HEK293T (cell line): ENCODE measurements at regions not wholly inside any gene's neighbourhood (a gene's known extent, or its start where the extent isn't known, plus 50 kb on each side); places are given as distances from the start of the nearest gene placed in this dataset.

ENCODE experiments used
- BHLHE40 ChIP-seq: fragments of 450-650 bp; IDR thresholded peaks from 2 replicates; pipeline ENCODE4 v1.6.1; 2016; ENCODE audit warnings: mild to moderate bottlenecking, moderate library complexity, borderline replicate concordance
- CTBP1 ChIP-seq: fragments of 450-650 bp; IDR thresholded peaks from 2 replicates; pipeline ENCODE4 v1.6.1; 2016; ENCODE audit warnings: borderline replicate concordance
- FOXA1 ChIP-seq: fragments of 450-650 bp; IDR thresholded peaks from 2 replicates; pipeline ENCODE4 v1.6.1; 2016; ENCODE audit warnings: mild to moderate bottlenecking
- FOXM1 ChIP-seq: fragments of 450-650 bp; IDR thresholded peaks from 2 replicates; pipeline ENCODE4 v1.6.1; 2017; ENCODE audit warnings: mild to moderate bottlenecking, borderline replicate concordance
- LEF1 ChIP-seq: fragments of 450-650 bp; IDR thresholded peaks from 2 replicates; pipeline ENCODE4 v1.6.1; 2017; ENCODE audit warnings: mild to moderate bottlenecking, borderline replicate concordance
- NFRKB ChIP-seq: fragments of 450-650 bp; IDR thresholded peaks from 2 replicates; pipeline ENCODE4 v1.6.1; 2016; ENCODE audit warnings: mild to moderate bottlenecking, moderate library complexity
- SUZ12 ChIP-seq: fragments of 450-650 bp; IDR thresholded peaks from 2 replicates; pipeline ENCODE4 v1.6.1; 2016; ENCODE audit warnings: mild to moderate bottlenecking
- TARDBP ChIP-seq: fragments of 450-650 bp; IDR thresholded peaks from 2 replicates; pipeline ENCODE4 v1.6.1; 2016
- ZNF384 ChIP-seq: fragments of 450-650 bp; IDR thresholded peaks from 2 replicates; pipeline ENCODE4 v1.6.1; 2016

- no peak for TF ChIP-seq NFRKB
- TF ChIP-seq ZNF384 = no peak
- TF ChIP-seq SUZ12 = no peak
- no peak for TF ChIP-seq FOXM1
- TF ChIP-seq BHLHE40 = no peak
- TF ChIP-seq FOXA1 = no peak
- TF ChIP-seq CTBP1 = no peak
- TF ChIP-seq LEF1 = no peak
- TF ChIP-seq TARDBP = no peak
Observed at GRCh38 chr2:239476757-239477585, 76.2 kb upstream of the HDAC4 start.
